Endodermal cell (in vitro differentiated cells): ENCODE measurements at regions not wholly inside any gene's neighbourhood (a gene's known extent, or its start where the extent isn't known, plus 50 kb on each side); places are given as distances from the start of the nearest gene placed in this dataset.

ENCODE experiments used
- DNase-seq: peaks from one replicate; pipeline ENCODE4 v3.0.0-alpha.2; 2017
- H3K27ac ChIP-seq: 2 replicates; pipeline ENCODE4 v1.5.1; 2013; ENCODE audit warnings: mild to moderate bottlenecking, low read depth, low read length, moderate library complexity
- H3K27me3 ChIP-seq: 2 replicates; pipeline ENCODE4 v1.6.1; 2013; ENCODE audit warnings: mild to moderate bottlenecking, low read length, moderate library complexity; ENCODE audit not compliant: insufficient read depth, control insufficient read depth, poor library complexity, severe bottlenecking
- H3K36me3 ChIP-seq: 2 replicates; pipeline ENCODE4 v1.7.0; 2013; ENCODE audit warnings: mild to moderate bottlenecking, low read length, moderate library complexity; ENCODE audit not compliant: control insufficient read depth, insufficient read depth
- H3K4me1 ChIP-seq: one replicate; pipeline ENCODE4 v1.7.0; 2013; ENCODE audit warnings: low read length; ENCODE audit not compliant: control insufficient read depth, insufficient read depth
- H3K4me3 ChIP-seq: 2 replicates; pipeline ENCODE4 v1.5.1; 2013; ENCODE audit warnings: mild to moderate bottlenecking, low read length, moderate library complexity
- H3K9ac ChIP-seq: 2 replicates; pipeline ENCODE4 v1.6.1; 2013; ENCODE audit warnings: mild to moderate bottlenecking, low read length, moderate library complexity; ENCODE audit not compliant: poor library complexity, severe bottlenecking; ENCODE audit errors: extremely low read depth
- H3K9me3 ChIP-seq: 2 replicates; pipeline ENCODE4 v1.6.1; 2013; ENCODE audit warnings: mild to moderate bottlenecking, low read length, moderate library complexity; ENCODE audit not compliant: control insufficient read depth
- H3K27ac Mint-ChIP-seq: 2 replicates; pipeline ENCODE4 v1.8.0; 2020; ENCODE audit warnings: mixed read lengths
- H3K27me3 Mint-ChIP-seq: 2 replicates; pipeline ENCODE4 v1.8.0; 2021; ENCODE audit warnings: mild to moderate bottlenecking, mixed read lengths; ENCODE audit not compliant: insufficient read depth
- H3K36me3 Mint-ChIP-seq: 2 replicates; pipeline ENCODE4 v1.8.0; 2020; ENCODE audit warnings: low read depth, mixed read lengths
- H3K4me1 Mint-ChIP-seq: 2 replicates; pipeline ENCODE4 v1.8.0; 2020; ENCODE audit warnings: mixed read lengths
- H3K4me3 Mint-ChIP-seq: 2 replicates; pipeline ENCODE4 v1.8.0; 2020; ENCODE audit warnings: mild to moderate bottlenecking, moderate library complexity, mixed read lengths
- H3K9me3 Mint-ChIP-seq: 2 replicates; pipeline ENCODE4 v1.8.0; 2020; ENCODE audit warnings: mild to moderate bottlenecking, mixed read lengths
- CTCF ChIP-seq: fragments of 200-600 bp; sonication (generic); conservative IDR thresholded peaks from 2 replicates; pipeline ENCODE4 v1.5.0; 2021; ENCODE audit warnings: antibody characterized with exemption, mild to moderate bottlenecking
- WGBS, 2 experiments: methylation state at CpG; one replicate each; pipeline versions ENCODE4 v1.1.5 to v1.1.7; 2013; ENCODE audit warnings: missing lambda C conversion rate in 2 of 2, mixed read lengths in 1 of 2; ENCODE audit not compliant: insufficient coverage in 1 of 2, insufficient read length in 1 of 2; 5-methylcytosine and 5-hydroxymethylcytosine counted together

DNA sequence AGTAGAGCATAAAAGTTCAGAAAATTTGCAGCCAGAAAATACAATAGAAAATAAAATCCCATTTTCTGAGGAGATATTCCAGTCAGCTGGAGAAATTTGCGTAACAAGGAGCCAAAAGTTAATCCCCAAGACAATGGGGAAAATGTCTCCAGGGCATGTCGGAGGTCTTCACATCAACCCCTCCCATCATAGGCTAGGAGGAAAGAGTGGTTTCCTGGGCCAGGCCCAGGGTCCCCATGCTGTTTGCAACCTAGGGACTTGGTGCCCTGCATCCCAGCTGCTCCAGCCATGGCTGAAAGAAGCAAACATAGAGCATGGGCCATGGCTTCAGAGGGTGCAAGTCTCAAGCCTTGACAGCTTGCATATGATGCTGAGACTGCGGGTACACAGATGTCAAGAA, 255.0 kb downstream of the DTWD2 start:
- TF ChIP-seq CTCF, result no peak
- Mint-ChIP-seq H3K4me3 (no peak overlapping the region), H3K4me1 (no peaks in the 10 kb centered on the region), H3K27me3 (no peaks in the 10 kb centered on the region), H3K9me3 (peaks cover 22% of the 10 kb centered on the region), H3K36me3 (peaks cover 25% of the 10 kb centered on the region), H3K27ac (no peak overlapping the region)
- H3K4me3 ChIP-seq, result no peak overlapping the region
- no peak overlapping the region for H3K9ac ChIP-seq
- no peaks in the 10 kb centered on the region for H3K36me3 ChIP-seq
- no peaks in the 10 kb centered on the region for H3K27me3 ChIP-seq
- H3K27ac ChIP-seq, result no peak overlapping the region
- 90 to 95% methylated on average over 2 to 3 of the region's 3 CpGs for WGBS, 2 experiments
- no peaks in the 10 kb centered on the region for H3K4me1 ChIP-seq
- H3K9me3 ChIP-seq, result peaks cover 7% of the 10 kb centered on the region
- no peak for DNase-seq

- DNase-seq, result no peak
- 92 to 100% methylated on average over 2 of the region's 2 CpGs for WGBS, 2 experiments
- no peak overlapping the region for H3K9ac ChIP-seq
- Mint-ChIP-seq H3K27me3 (no peaks in the 10 kb centered on the region), H3K4me1 (peaks cover 9% of the 10 kb centered on the region), H3K9me3 (peaks cover 7% of the 10 kb centered on the region), H3K4me3 (no peak overlapping the region), H3K27ac (no peak overlapping the region), H3K36me3 (peaks cover 10% of the 10 kb centered on the region)
- H3K27me3 ChIP-seq, result no peaks in the 10 kb centered on the region
- no peak for TF ChIP-seq CTCF
- no peak overlapping the region for H3K27ac ChIP-seq
- H3K4me1 ChIP-seq, result no peaks in the 10 kb centered on the region
- H3K9me3 ChIP-seq, result no peaks in the 10 kb centered on the region
- H3K36me3 ChIP-seq, result no peaks in the 10 kb centered on the region
- H3K4me3 ChIP-seq, result no peak overlapping the region
Observed at GRCh38 chr5:118728191-118728590, 260.2 kb downstream of the DTWD2 start.

DNA sequence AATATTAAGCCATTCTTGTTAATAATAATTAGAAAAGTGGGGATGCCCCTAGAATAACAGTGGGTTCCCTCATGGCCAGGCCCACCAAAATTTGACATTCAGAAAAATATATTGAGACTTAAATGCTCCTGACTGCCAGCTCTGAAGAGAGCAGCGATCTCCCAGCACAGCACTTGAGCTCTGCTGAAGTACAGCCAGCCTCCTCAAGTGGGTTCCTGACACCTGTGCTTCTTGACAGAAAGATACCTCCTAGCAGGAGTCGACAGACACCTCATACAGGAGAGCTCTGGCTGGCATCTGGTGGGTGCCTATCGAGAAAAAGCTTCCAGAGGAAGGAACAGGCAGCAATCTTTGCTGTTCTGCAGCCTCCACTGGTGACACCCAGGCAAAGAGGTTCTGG, 261.5 kb downstream of the DTWD2 start:
- WGBS, 2 experiments, result 92% methylated on average over 2 to 3 of the region's 3 CpGs
- Histone ChIP-seq H3K9me3 (no peaks in the 10 kb centered on the region), H3K4me1 (no peaks in the 10 kb centered on the region), H3K9ac (no peak overlapping the region), H3K27ac (no peak overlapping the region), H3K27me3 (no peaks in the 10 kb centered on the region), H3K36me3 (no peaks in the 10 kb centered on the region), H3K4me3 (no peak overlapping the region)
- DNase-seq, result no peak
- peaks cover 3% of the 10 kb centered on the region for H3K9me3 Mint-ChIP-seq
- H3K27ac Mint-ChIP-seq, result peak overlapping the region; percentile 26
- H3K4me3 Mint-ChIP-seq, result no peak overlapping the region
- peaks cover 4% of the 10 kb centered on the region for H3K36me3 Mint-ChIP-seq
- no peak for TF ChIP-seq CTCF
- H3K4me1 Mint-ChIP-seq, result peaks cover 9% of the 10 kb centered on the region
- no peaks in the 10 kb centered on the region for H3K27me3 Mint-ChIP-seq
